Neural cell (in vitro differentiated cells): ENCODE measurements at regions not wholly inside any gene's neighbourhood (a gene's known extent, or its start where the extent isn't known, plus 50 kb on each side); places are given as distances from the start of the nearest gene placed in this dataset.

Source experiments
- EP300 ChIP-seq: fragments of 450-650 bp; conservative IDR thresholded peaks from 2 replicates; pipeline ENCODE4 v1.6.1; 2014; ENCODE audit warnings: antibody characterized with exemption, mild to moderate bottlenecking, moderate library complexity; ENCODE audit not compliant: poor library complexity, severe bottlenecking
- EZH2 ChIP-seq: fragments of 200-600, 300-800 bp; shearing (Covaris generic), sonication (generic); IDR thresholded peaks from 2 replicates; pipeline ENCODE4 v1.6.1; 2014; ENCODE audit warnings: antibody characterized with exemption, low read length, borderline replicate concordance, mild to moderate bottlenecking; ENCODE audit not compliant: insufficient read depth, poor library complexity, severe bottlenecking
- MXI1 ChIP-seq: fragments of 450-650 bp; conservative IDR thresholded peaks from 2 replicates; pipeline ENCODE4 v1.6.1; 2014; ENCODE audit warnings: antibody characterized with exemption, mild to moderate bottlenecking; ENCODE audit not compliant: poor library complexity, severe bottlenecking
- POLR2AphosphoS5 ChIP-seq: IDR thresholded peaks from 2 replicates; pipeline ENCODE4 v1.6.1; 2012
- RAD21 ChIP-seq: fragments of 450-650 bp; conservative IDR thresholded peaks from 2 replicates; pipeline ENCODE4 v1.6.1; 2014; ENCODE audit warnings: antibody characterized with exemption, mild to moderate bottlenecking, moderate library complexity
- SMC3 ChIP-seq: fragments of 450-650 bp; conservative IDR thresholded peaks from 2 replicates; pipeline ENCODE4 v1.6.1; 2014; ENCODE audit warnings: antibody characterized with exemption, mild to moderate bottlenecking, moderate library complexity; ENCODE audit not compliant: poor library complexity
- TAF1 ChIP-seq: IDR thresholded peaks from 2 replicates; pipeline ENCODE4 v1.6.1; 2012; ENCODE audit warnings: low read depth
- TF ChIP-seq, protein P1 (sequence below): fragments of 450-650 bp; IDR thresholded peaks from 2 replicates; pipeline ENCODE4 v1.5.1; 2014; ENCODE audit warnings: antibody characterized with exemption, mild to moderate bottlenecking, moderate library complexity; ENCODE audit not compliant: poor library complexity, severe bottlenecking

DNA sequence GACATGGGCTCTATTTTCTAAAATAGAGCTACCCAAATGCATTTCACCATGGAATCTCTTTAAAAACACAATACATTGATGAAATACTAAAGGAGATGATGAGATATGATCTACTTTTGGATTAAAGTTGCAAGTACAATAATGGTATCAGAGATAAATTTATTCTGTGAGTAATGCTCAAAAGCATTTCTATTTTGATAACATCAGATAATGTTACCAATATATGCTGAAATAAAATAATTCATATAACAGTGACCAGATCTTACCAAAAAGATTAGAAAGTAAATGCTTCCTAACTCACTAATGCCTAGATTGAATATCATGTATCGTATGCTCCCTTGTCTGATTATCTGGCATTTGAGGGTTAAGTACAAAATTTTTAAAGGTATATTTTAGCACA, 761.8 kb upstream of the ZNF608 start:
- TF ChIP-seq, protein P1, sequence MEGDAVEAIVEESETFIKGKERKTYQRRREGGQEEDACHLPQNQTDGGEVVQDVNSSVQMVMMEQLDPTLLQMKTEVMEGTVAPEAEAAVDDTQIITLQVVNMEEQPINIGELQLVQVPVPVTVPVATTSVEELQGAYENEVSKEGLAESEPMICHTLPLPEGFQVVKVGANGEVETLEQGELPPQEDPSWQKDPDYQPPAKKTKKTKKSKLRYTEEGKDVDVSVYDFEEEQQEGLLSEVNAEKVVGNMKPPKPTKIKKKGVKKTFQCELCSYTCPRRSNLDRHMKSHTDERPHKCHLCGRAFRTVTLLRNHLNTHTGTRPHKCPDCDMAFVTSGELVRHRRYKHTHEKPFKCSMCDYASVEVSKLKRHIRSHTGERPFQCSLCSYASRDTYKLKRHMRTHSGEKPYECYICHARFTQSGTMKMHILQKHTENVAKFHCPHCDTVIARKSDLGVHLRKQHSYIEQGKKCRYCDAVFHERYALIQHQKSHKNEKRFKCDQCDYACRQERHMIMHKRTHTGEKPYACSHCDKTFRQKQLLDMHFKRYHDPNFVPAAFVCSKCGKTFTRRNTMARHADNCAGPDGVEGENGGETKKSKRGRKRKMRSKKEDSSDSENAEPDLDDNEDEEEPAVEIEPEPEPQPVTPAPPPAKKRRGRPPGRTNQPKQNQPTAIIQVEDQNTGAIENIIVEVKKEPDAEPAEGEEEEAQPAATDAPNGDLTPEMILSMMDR: no peak
- TF ChIP-seq TAF1 (no peak), POLR2AphosphoS5 (no peak), SMC3 (no peak), RAD21 (no peak), EP300 (no peak), EZH2 (no peak), MXI1 (no peak)
